K562 (cell line): ENCODE measurements at regions not wholly inside any gene's neighbourhood (a gene's known extent, or its start where the extent isn't known, plus 50 kb on each side); places are given as distances from the start of the nearest gene placed in this dataset.

Source experiments
- BRD9 ChIP-seq: fragments of 450-650 bp; IDR thresholded peaks from 2 replicates; pipeline ENCODE4 v1.6.1; 2018; ENCODE audit warnings: low read depth; ENCODE audit not compliant: partially characterized antibody
- CREB3 ChIP-seq: fragments of 450-650 bp; conservative IDR thresholded peaks from 2 replicates; pipeline ENCODE4 v1.6.1; 2016; ENCODE audit warnings: missing genetic modification characterization, low read depth, mild to moderate bottlenecking, missing compliant biosample characterization, moderate library complexity
- E2F3 ChIP-seq: fragments of 250-450 bp; sonication (Bioruptor Pico); IDR thresholded peaks from 2 replicates; pipeline ENCODE4 v1.4.0; 2020; ENCODE audit warnings: mild to moderate bottlenecking
- ELF4 ChIP-seq: fragments of 450-650 bp; formaldehyde crosslinking; IDR thresholded peaks from 2 replicates; pipeline ENCODE4 v1.4.0; 2022; ENCODE audit warnings: missing genetic modification characterization
- ETV1 ChIP-seq: fragments of 450-650 bp; conservative IDR thresholded peaks from 2 replicates; pipeline ENCODE4 v1.6.1; 2016; ENCODE audit warnings: missing genetic modification characterization, control low read depth, low read depth, missing compliant biosample characterization
- HBP1 ChIP-seq: fragments of 450-650 bp; formaldehyde crosslinking; IDR thresholded peaks from 2 replicates; pipeline ENCODE4 v1.4.0; 2022; ENCODE audit warnings: missing genetic modification characterization
- HDGF ChIP-seq: fragments of 450-650 bp; IDR thresholded peaks from 2 replicates; pipeline ENCODE4 v1.6.1; 2016
- KLF6 ChIP-seq: fragments of 250-450 bp; sonication (Bioruptor Pico); IDR thresholded peaks from 2 replicates; pipeline ENCODE4 v1.4.0; 2020; ENCODE audit warnings: mild to moderate bottlenecking, moderate library complexity, borderline replicate concordance
- POLR2B ChIP-seq: fragments of 450-650 bp; IDR thresholded peaks from 2 replicates; pipeline ENCODE4 v1.6.1; 2018; ENCODE audit warnings: low read depth; ENCODE audit not compliant: partially characterized antibody
- TARDBP ChIP-seq: fragments of 450-650 bp; IDR thresholded peaks from 2 replicates; pipeline ENCODE4 v1.6.1; 2016
- USF1 ChIP-seq: sonication (generic); formaldehyde crosslinking; IDR thresholded peaks from 2 replicates; pipeline ENCODE4 v1.9.0; 2022; ENCODE audit warnings: mild to moderate bottlenecking, missing genetic modification reagents
- ZBTB17 ChIP-seq: fragments of 450-650 bp; formaldehyde crosslinking; IDR thresholded peaks from 2 replicates; pipeline ENCODE4 v1.4.0; 2020; ENCODE audit warnings: mild to moderate bottlenecking
- ZBTB26 ChIP-seq: fragments of 450-650 bp; formaldehyde crosslinking; IDR thresholded peaks from 2 replicates; pipeline ENCODE4 v1.4.0; 2022; ENCODE audit warnings: missing genetic modification characterization
- ZFPM2 ChIP-seq: fragments of 250-450 bp; sonication (Bioruptor Pico); IDR thresholded peaks from 2 replicates; pipeline ENCODE4 v1.5.1; 2022; ENCODE audit warnings: mild to moderate bottlenecking
- ZNF174 ChIP-seq: fragments of 250-450 bp; sonication (Bioruptor Pico); IDR thresholded peaks from 2 replicates; pipeline ENCODE4 v1.4.0; 2020; ENCODE audit warnings: mild to moderate bottlenecking
- ZNF282 ChIP-seq: sonication (generic); formaldehyde crosslinking; IDR thresholded peaks from 2 replicates; pipeline ENCODE4 v1.8.1; 2023; ENCODE audit warnings: missing genetic modification reagents

GRCh38 chr12:33588725-33589405 is 149.2 kb upstream of the SYT10 start (continued):
- TF ChIP-seq ELF4 (CRISPR knock-in tag) (peak; percentile 48; the same call in 1 of the 2 replicates), ZBTB26 (CRISPR knock-in tag) (0 out of 2 replicates have a peak, but pooled peaks have one; percentile 32), ZNF282 (CRISPR knock-in tag) (no peak), ZBTB17 (0 out of 2 replicates have a peak, but pooled peaks have one; percentile 29), HBP1 (CRISPR knock-in tag) (0 out of 2 replicates have a peak, but pooled peaks have one; percentile 48), HDGF (peak; percentile 67; the same call in 1 of the 2 replicates), CREB3 (peak; percentile 79; the same call in 1 of the 2 replicates), E2F3 (peak; percentile 25; the same call in 1 of the 2 replicates), KLF6 (CRISPR knock-in tag) (peak; percentile 33; the same call in 1 of the 2 replicates), USF1 (CRISPR knock-in tag) (no peak), POLR2B (peak; percentile 12), BRD9 (peak; percentile 15), ETV1 (tag) (no peak), ZNF174 (CRISPR knock-in tag) (0 out of 2 replicates have a peak, but pooled peaks have one; percentile 31), TARDBP (0 out of 2 replicates have a peak, but pooled peaks have one; percentile 1), ZFPM2 (CRISPR knock-in tag) (no peak)
- TF ChIP-seq, all 486 proteins: peak for 25
